Calu3 (cell line): ENCODE measurements at regions not wholly inside any gene's neighbourhood (a gene's known extent, or its start where the extent isn't known, plus 50 kb on each side); places are given as distances from the start of the nearest gene placed in this dataset.

Source experiments
- BruUV-seq: library from RNA; stranded (reverse); fragments of 400-500 nt; replicated peaks from 2 replicates; lab custom pipeline; 2021; lab: Mats Ljungman, UMichigan
- CTCF ChIA-PET: fragments of 300-600 bp; sonication (Branson Sonifier 250); formaldehyde crosslinking; loops from one replicate; lab custom pipeline; 2022; ENCODE audit warnings: antibody characterized with exemption; lab: Charles Lee
- DNase-seq: peaks from one replicate; pipeline ENCODE4 v3.0.0; 2022
- H3K27ac Mint-ChIP-seq: one replicate; pipeline ENCODE4 v1.8.0; 2022; ENCODE audit warnings: mixed read lengths; ENCODE audit not compliant: unreplicated experiment
- H3K27me3 Mint-ChIP-seq: one replicate; pipeline ENCODE4 v1.8.0; 2022; ENCODE audit warnings: mixed read lengths; ENCODE audit not compliant: unreplicated experiment
- H3K36me3 Mint-ChIP-seq: one replicate; pipeline ENCODE4 v1.8.0; 2022; ENCODE audit warnings: mild to moderate bottlenecking, moderate library complexity, mixed read lengths; ENCODE audit not compliant: insufficient read depth, unreplicated experiment
- H3K4me1 Mint-ChIP-seq: one replicate; pipeline ENCODE4 v1.8.0; 2022; ENCODE audit warnings: mild to moderate bottlenecking, low read depth, mixed read lengths; ENCODE audit not compliant: unreplicated experiment
- H3K4me3 Mint-ChIP-seq: one replicate; pipeline ENCODE4 v1.8.0; 2022; ENCODE audit warnings: mild to moderate bottlenecking, low read depth, moderate library complexity, mixed read lengths; ENCODE audit not compliant: unreplicated experiment
- H3K9me3 Mint-ChIP-seq: one replicate; pipeline ENCODE4 v1.8.0; 2022; ENCODE audit warnings: low read depth, mixed read lengths; ENCODE audit not compliant: unreplicated experiment
- intact Hi-C: fragments of 100-400 bp; cut with micrococcal nuclease; formaldehyde crosslinking; loops from one replicate; pipeline ENCODE4 v1.10.0; 2022; ENCODE audit not compliant: unreplicated experiment
- TF ChIP-seq, protein P1 (sequence below): fragments of 200-600 bp; IDR thresholded peaks from one replicate; pipeline ENCODE4 v1.8.0; 2022; ENCODE audit warnings: antibody characterized with exemption; ENCODE audit not compliant: unreplicated experiment

DNA sequence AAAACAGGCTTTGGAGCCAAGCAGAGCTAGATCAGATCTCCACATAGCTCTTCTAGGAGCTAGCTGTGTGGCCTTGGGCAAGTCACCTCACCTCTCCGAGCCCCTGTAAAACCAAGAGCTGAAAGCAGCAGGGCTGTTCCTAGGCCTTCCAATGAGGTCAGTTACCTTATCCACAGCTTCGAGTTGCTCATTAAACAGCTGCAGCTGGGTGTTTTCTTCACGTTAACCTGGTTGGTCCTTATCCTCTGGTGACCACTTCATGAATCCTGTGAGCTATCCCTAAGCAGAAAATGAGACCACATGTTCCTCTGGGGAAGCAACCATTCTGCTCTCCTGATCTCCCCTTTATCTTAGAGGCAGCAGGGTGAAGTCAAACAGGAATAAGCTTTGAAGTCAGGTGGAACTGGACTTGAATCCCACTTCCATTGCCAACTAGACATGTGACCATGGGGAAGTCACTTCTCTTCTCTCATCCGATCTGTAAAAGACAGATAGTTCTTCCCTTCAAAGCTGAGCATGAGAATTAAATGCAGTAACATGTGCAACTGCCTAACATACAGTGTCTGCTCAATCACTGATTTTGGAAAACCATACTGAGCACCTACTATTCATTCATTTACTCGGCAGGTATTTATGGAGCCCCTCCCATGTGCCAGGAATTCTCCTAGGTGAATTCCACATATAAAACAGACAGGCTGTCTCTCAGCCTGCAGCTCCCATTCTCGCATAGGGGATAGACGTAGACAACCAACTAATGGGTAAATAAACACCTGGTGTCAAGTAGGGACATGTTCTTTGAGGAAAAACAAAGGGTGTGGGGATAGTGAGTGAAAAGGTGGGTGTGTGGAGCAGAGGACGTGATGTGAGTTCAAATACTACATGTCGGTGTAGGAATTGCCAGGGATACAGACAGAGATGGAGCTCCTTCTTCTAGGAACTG, 111.7 kb upstream of the BOD1 start:
- intact Hi-C loops, result no loop called here
- CTCF ChIA-PET, result interaction anchor here (0.8 to 0.9 kb wide), 2 partner anchors 9 to 24 kb away, joined by 3 read pairs; no protein-coding TSS in a partner anchor
- H3K27me3 Mint-ChIP-seq, result no peaks in the 10 kb centered on the region
- H3K4me1 Mint-ChIP-seq, result peaks cover 6% of the 10 kb centered on the region
- H3K27ac Mint-ChIP-seq, result no peak overlapping the region
- no peak overlapping the region for H3K4me3 Mint-ChIP-seq
- DNase-seq, result no peak
- TF ChIP-seq, protein P1, sequence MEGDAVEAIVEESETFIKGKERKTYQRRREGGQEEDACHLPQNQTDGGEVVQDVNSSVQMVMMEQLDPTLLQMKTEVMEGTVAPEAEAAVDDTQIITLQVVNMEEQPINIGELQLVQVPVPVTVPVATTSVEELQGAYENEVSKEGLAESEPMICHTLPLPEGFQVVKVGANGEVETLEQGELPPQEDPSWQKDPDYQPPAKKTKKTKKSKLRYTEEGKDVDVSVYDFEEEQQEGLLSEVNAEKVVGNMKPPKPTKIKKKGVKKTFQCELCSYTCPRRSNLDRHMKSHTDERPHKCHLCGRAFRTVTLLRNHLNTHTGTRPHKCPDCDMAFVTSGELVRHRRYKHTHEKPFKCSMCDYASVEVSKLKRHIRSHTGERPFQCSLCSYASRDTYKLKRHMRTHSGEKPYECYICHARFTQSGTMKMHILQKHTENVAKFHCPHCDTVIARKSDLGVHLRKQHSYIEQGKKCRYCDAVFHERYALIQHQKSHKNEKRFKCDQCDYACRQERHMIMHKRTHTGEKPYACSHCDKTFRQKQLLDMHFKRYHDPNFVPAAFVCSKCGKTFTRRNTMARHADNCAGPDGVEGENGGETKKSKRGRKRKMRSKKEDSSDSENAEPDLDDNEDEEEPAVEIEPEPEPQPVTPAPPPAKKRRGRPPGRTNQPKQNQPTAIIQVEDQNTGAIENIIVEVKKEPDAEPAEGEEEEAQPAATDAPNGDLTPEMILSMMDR, result no peak
- no peaks in the 10 kb centered on the region for H3K36me3 Mint-ChIP-seq
- BruUV-seq, result no TSS peak
- H3K9me3 Mint-ChIP-seq, result peaks cover 4% of the 10 kb centered on the region

DNA sequence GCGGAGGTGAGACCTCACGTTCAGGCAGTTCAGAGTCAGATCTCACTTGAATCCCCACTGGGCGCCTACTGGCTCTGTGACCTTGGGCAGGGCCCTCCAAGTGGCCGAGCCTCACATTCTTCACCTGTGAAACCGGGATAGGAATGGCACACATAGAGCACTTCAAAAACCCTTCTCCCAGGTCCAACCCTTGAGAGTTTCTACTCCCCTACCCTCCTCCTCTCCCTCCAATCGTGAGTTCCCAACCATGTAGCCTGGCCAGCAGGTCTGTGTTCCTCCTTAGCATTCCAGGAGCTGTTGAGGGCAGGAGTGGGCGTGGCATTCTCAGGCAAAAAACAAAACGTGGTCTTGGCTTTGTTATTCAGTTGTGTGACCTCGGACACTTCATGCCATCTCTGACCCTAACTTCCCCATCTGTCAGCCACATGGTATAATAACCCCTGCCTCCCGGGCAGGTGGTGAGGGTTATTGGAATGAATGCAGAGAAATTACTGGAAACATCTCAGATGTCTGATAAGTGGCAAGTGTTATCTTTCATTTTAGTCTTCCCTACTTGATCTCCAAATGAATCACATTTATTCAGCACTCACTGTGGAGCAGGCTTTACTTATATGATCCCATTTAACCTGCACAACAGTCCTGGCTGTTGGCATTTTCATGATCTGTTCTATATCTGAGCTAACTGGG, 112.8 kb upstream of the BOD1 start:
- DNase-seq, result no peak
- H3K27me3 Mint-ChIP-seq, result no peaks in the 10 kb centered on the region
- H3K4me3 Mint-ChIP-seq, result no peak overlapping the region
- H3K9me3 Mint-ChIP-seq, result peaks cover 4% of the 10 kb centered on the region
- no peaks in the 10 kb centered on the region for H3K36me3 Mint-ChIP-seq
- TF ChIP-seq, protein P1, result no peak
- intact Hi-C loops, result no loop called here
- CTCF ChIA-PET, result no interaction called here
- H3K4me1 Mint-ChIP-seq, result peaks cover 6% of the 10 kb centered on the region
- H3K27ac Mint-ChIP-seq, result no peak overlapping the region
- BruUV-seq, result no TSS peak

DNA sequence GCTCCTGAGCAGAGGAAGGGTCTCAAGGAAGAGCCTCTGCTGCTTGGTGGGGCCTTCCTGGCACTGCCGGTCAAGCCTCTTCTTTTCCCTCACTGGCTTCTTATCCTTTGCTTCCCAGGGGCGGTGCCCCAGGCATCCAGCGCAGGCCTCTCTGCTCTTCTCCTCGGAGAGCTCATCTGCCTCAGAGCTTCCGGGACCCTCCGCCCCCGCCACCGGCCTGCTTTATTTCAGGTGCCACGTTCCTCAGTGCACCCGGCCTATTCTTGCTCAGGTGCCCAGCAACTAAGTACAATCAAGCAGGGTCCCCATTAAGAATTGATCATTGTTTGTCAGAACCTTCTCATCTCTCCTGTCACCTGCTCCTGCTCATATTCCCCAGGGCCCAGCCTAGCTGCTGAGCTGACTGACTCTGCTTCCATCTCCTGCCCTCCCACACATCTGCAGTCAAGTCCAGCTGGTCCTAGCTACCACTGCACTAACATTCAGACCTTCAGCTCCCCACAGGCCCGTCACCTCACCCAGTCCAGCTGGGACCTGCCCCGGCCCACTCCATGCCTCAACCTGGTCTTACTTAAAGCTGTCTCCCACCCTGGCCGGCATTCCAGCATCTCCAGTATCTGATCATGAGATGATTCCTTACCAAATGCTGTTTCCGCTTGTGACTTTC, 114.3 kb upstream of the BOD1 start:
- TF ChIP-seq, protein P1, result no peak
- intact Hi-C loops, result no loop called here
- no TSS peak for BruUV-seq
- H3K27me3 Mint-ChIP-seq, result no peaks in the 10 kb centered on the region
- no peak overlapping the region for H3K4me3 Mint-ChIP-seq
- peaks cover 6% of the 10 kb centered on the region for H3K4me1 Mint-ChIP-seq
- H3K27ac Mint-ChIP-seq, result no peak overlapping the region
- H3K9me3 Mint-ChIP-seq, result peaks cover under 1% of the 10 kb centered on the region
- DNase-seq, result no peak
- no peaks in the 10 kb centered on the region for H3K36me3 Mint-ChIP-seq
- CTCF ChIA-PET, result no interaction called here

DNA sequence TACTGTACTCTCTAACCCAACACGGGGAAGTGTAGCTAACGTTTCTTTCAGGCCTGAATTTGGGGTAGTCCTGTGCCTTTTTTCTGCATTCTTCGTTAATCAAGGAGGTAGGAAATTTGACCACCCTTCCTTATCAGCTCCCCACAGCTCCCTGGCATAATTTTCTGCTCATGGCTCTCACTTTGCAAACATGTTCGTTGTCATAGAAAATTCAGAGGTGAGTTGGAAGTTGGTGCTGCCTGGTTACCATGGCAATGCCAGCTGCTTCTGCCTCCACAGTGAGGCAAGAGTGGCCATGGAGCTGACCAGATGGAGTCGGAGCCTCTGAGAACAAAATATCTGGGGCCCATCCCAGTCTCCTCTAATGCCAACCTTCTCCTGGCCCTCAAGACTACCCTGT, 116.6 kb upstream of the BOD1 start:
- TF ChIP-seq, protein P1, result no peak
- no peak overlapping the region for H3K27ac Mint-ChIP-seq
- CTCF ChIA-PET, result no interaction called here
- BruUV-seq, result no TSS peak
- intact Hi-C loops, result no loop called here
- no peak overlapping the region for H3K4me3 Mint-ChIP-seq
- no peaks in the 10 kb centered on the region for H3K9me3 Mint-ChIP-seq
- H3K36me3 Mint-ChIP-seq, result peaks cover 5% of the 10 kb centered on the region
- no peak for DNase-seq
- H3K27me3 Mint-ChIP-seq, result no peaks in the 10 kb centered on the region
- peaks cover 26% of the 10 kb centered on the region for H3K4me1 Mint-ChIP-seq
